EH (cell line): ENCODE measurements at regions not wholly inside any gene's neighbourhood (a gene's known extent, or its start where the extent isn't known, plus 50 kb on each side); places are given as distances from the start of the nearest gene placed in this dataset.

ENCODE experiments used
- DNase-seq: peaks from one replicate; pipeline ENCODE4 v3.0.0-alpha.2; 2015; ENCODE audit warnings: low read depth

GRCh38 chr5:67267512-67268216 is 71.1 kb upstream of the CD180 start:
- DNase-seq, result no peak

- no peak for DNase-seq
Observed at GRCh38 chr5:67266654-67267350, 70.2 kb upstream of the CD180 start.

GRCh38 chr5:67265951-67266350 is 69.4 kb upstream of the CD180 start:
- no peak for DNase-seq

GRCh38 chr5:67263656-67264408 is 67.2 kb upstream of the CD180 start:
- no peak for DNase-seq

DNA sequence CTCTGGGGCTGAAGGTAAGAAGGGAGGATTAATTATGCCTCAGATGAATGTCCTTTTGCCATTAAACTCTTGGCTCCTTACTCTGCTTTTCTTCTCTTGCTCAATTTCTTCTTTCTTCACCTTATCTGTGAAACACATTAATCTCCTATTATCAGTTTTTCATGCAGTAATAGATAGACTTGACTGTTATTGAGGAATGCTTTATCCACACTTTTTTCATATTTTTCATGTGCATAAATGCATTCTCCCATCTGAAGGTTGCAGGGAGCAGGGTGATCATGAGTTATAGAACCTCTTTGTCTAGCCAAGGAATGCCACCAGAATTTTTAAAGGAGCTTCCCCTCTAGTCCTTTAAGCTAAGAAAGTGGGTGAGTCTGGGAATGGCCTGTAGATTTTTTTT is 66.4 kb upstream of the CD180 start:
- DNase-seq, result no peak

- no peak for DNase-seq
Observed at GRCh38 chr5:67262206-67262605, 65.6 kb upstream of the CD180 start.

GRCh38 chr5:67259548-67260215 is 63.1 kb upstream of the CD180 start:
- no peak for DNase-seq

DNA sequence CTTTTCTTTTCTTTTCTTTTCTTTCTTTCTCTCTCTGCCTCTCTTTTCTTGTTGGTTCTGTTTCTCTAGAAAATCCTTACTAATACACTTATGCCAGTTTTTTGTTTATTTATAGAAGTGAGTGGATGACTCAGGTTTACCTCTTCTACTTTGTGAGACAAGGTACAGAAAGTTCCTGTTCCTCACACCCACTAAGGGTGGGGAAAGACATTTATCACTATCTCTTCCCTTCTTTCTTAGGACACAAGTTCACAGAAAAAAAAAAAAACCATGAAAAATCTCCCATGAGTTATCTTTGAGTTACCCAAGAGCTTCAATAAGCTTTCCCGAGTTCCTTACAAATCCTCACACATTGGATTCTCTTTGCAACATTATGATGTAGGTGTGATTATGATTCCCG is 60.9 kb upstream of the CD180 start:
- DNase-seq, result no peak

- DNase-seq, result no peak
Observed at GRCh38 chr5:67257077-67257476, 60.5 kb upstream of the CD180 start.

- peak; percentile 80 for DNase-seq
Observed at GRCh38 chr5:67255881-67256280, 59.3 kb upstream of the CD180 start.

- DNase-seq, result peak; percentile 34
Observed at GRCh38 chr5:67253911-67254310, 57.3 kb upstream of the CD180 start.

- DNase-seq, result peak; percentile 47
Observed at GRCh38 chr5:67249590-67249895, 52.9 kb upstream of the CD180 start.

DNA sequence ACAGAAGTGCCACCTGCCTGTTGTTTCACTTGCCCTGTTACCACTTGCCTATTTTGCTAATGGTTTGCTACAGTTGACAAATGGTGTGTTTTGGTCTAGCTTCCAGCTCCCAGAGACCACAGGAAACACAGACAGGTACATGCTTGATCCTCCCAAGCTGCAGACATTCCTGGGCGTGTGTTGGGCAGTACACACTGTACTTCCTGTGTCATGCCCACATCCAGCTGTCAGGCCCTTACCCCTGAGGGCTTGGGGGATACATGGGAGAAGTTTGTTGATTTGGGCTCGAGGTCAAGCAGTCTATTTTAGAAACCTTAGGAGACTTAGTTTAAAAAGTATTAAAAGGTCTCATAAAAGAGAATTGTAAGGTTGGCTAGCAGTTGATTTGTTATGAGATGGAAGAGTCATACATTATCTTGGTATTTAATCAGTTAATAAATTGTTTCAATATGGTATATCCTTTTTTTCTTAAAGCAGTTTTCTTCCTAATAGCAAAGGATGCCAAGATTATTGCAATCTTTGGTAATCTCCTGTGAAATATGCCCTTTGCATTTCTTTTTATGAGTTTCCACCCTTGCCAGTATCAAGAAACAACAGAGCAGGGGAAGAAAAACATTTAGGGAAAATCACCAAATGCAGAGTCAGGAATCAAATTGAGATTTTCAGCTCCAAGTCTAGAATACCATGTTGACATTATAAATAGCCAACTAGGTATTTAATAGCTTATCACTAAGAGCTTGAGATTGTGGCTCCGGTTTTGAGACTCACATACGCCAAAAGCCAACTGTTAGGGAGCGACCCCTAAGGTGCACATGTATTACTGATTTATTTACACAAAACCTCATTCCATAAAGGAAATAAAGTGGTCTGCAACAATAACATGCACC is 52.3 kb upstream of the CD180 start:
- peak; percentile 79 for DNase-seq

GRCh38 chr5:67246546-67247268 is 50.1 kb upstream of the CD180 start:
- DNase-seq, result no peak
